Testis (tissue), 2 donors: ENCODE measurements at regions not wholly inside any gene's neighbourhood (a gene's known extent, or its start where the extent isn't known, plus 50 kb on each side); places are given as distances from the start of the nearest gene placed in this dataset.

ENCODE experiments used
- DNase-seq: peaks from one replicate; pipeline ENCODE4 v3.0.0-alpha.2; 2019
- H3K27ac ChIP-seq, 2 donors: fragments of 200-600 bp; sonication (generic); one replicate each; pipeline ENCODE4 v1.5.1; 2019
- H3K27me3 ChIP-seq: fragments of 200-600 bp; sonication (generic); one replicate; pipeline ENCODE4 v1.5.1; 2019
- H3K36me3 ChIP-seq: fragments of 200-600 bp; sonication (generic); one replicate; pipeline ENCODE4 v1.5.1; 2017; ENCODE audit warnings: low read depth; ENCODE audit errors: missing control alignments
- H3K4me1 ChIP-seq: fragments of 200-600 bp; sonication (generic); one replicate; pipeline ENCODE4 v1.5.1; 2019
- H3K4me3 ChIP-seq, 2 donors: fragments of 200-600 bp; sonication (generic); one replicate each; pipeline ENCODE4 v1.5.1; 2017 to 2019
- H3K9me3 ChIP-seq: fragments of 200-600 bp; sonication (generic); one replicate; pipeline ENCODE4 v1.5.1; 2017
- CTCF ChIP-seq, 3 experiments: fragments of 450-650 bp in 2 of 3; fragments of 200-600 bp in 1 of 3; sonication (generic) in 1 of 3; IDR thresholded peaks; one replicate each; pipeline ENCODE4 v1.5.1; 2016 to 2019; ENCODE audit warnings: antibody characterized with exemption in 3 of 3, mild to moderate bottlenecking in 2 of 3, moderate library complexity in 1 of 3
- POLR2A ChIP-seq: fragments of 450-650 bp; IDR thresholded peaks from one replicate; pipeline ENCODE4 v1.6.1; 2017; ENCODE audit warnings: antibody characterized with exemption, mild to moderate bottlenecking, moderate library complexity
- WGBS, 2 donors: methylation state at CpG; one replicate each; pipeline ENCODE4 v1.1.5; 2018; 5-methylcytosine and 5-hydroxymethylcytosine counted together
- intact Hi-C: fragments of 100-400 bp; cut with DNase I; formaldehyde crosslinking; loops from one replicate; pipeline ENCODE4 v1.15.1; 2023; ENCODE audit warnings: low total_unique reads

- Histone ChIP-seq H3K4me3 (no peak overlapping the region), H3K27ac (no peak overlapping the region), H3K27me3 (no peaks in the 10 kb centered on the region), H3K4me1 (no peaks in the 10 kb centered on the region), H3K36me3 (no peaks in the 10 kb centered on the region), H3K9me3 (no peaks in the 10 kb centered on the region)
- WGBS, 2 donors = 49 to 59% methylated on average over 4 of the region's 4 CpGs
- no peak for DNase-seq
- no peak for TF ChIP-seq CTCF (IDR thresholded peaks at IDR 0.05)
- intact Hi-C loops = no loop called here
Measured at GRCh38 chr13:107296804-107297203, 728.9 kb upstream of the ARGLU1 start.

- H3K4me1 ChIP-seq = no peaks in the 10 kb centered on the region
- no peak overlapping the region for H3K4me3 ChIP-seq
- H3K9me3 ChIP-seq = no peaks in the 10 kb centered on the region
- DNase-seq = no peak
- H3K27ac ChIP-seq = no peak overlapping the region
- WGBS, 2 donors = 75 to 91% methylated on average over 2 of the region's 2 CpGs
- no peaks in the 10 kb centered on the region for H3K27me3 ChIP-seq
- intact Hi-C loops = no loop called here
- H3K36me3 ChIP-seq = no peaks in the 10 kb centered on the region
- TF ChIP-seq CTCF (IDR thresholded peaks at IDR 0.05) (no peak), POLR2A (no peak)
Measured at GRCh38 chr13:107295416-107296140, 727.6 kb upstream of the ARGLU1 start.

GRCh38 chr13:107293924-107294323 is 726.0 kb upstream of the ARGLU1 start:
- intact Hi-C loops = no loop called here
- H3K27me3 ChIP-seq = no peaks in the 10 kb centered on the region
- H3K9me3 ChIP-seq = no peaks in the 10 kb centered on the region
- H3K27ac ChIP-seq = no peak overlapping the region
- TF ChIP-seq POLR2A (no peak), CTCF (IDR thresholded peaks at IDR 0.05) (no peak)
- H3K4me1 ChIP-seq = no peaks in the 10 kb centered on the region
- no peaks in the 10 kb centered on the region for H3K36me3 ChIP-seq
- no peak for DNase-seq
- 82 to 87% methylated on average over 3 of the region's 3 CpGs for WGBS, 2 donors
- no peak overlapping the region for H3K4me3 ChIP-seq

- H3K27me3 ChIP-seq = no peaks in the 10 kb centered on the region
- no peak overlapping the region for H3K27ac ChIP-seq
- no peak overlapping the region for H3K4me3 ChIP-seq
- TF ChIP-seq POLR2A (no peak), CTCF (IDR thresholded peaks at IDR 0.05) (no peak)
- H3K9me3 ChIP-seq = no peaks in the 10 kb centered on the region
- no peaks in the 10 kb centered on the region for H3K4me1 ChIP-seq
- DNase-seq = no peak
- H3K36me3 ChIP-seq = no peaks in the 10 kb centered on the region
- intact Hi-C loops = no loop called here
Measured at GRCh38 chr13:107291875-107292274, 723.9 kb upstream of the ARGLU1 start.

GRCh38 chr13:107289540-107289939 is 721.6 kb upstream of the ARGLU1 start:
- DNase-seq = no peak
- Histone ChIP-seq H3K27me3 (no peaks in the 10 kb centered on the region), H3K36me3 (no peaks in the 10 kb centered on the region), H3K27ac (no peak overlapping the region), H3K4me1 (no peaks in the 10 kb centered on the region), H3K9me3 (no peaks in the 10 kb centered on the region), H3K4me3 (no peak overlapping the region)
- intact Hi-C loops = no loop called here
- TF ChIP-seq CTCF (IDR thresholded peaks at IDR 0.05) (no peak), POLR2A (no peak)
- WGBS, 2 donors = 82 to 85% methylated on average over 5 of the region's 5 CpGs
